WERI-Rb-1 (cell line): ENCODE measurements at regions not wholly inside any gene's neighbourhood (a gene's known extent, or its start where the extent isn't known, plus 50 kb on each side); places are given as distances from the start of the nearest gene placed in this dataset.

Source experiments
- DNase-seq: peaks from one replicate; pipeline ENCODE4 v3.0.0-alpha.2; 2020
- H3K27ac ChIP-seq: fragments of 250-450 bp; sonication (Bioruptor Pico); 2 replicates; pipeline ENCODE4 v1.5.1; 2020; ENCODE audit warnings: mild to moderate bottlenecking, moderate library complexity
- H3K27me3 ChIP-seq: fragments of 250-450 bp; sonication (Bioruptor Pico); 2 replicates; pipeline ENCODE4 v1.5.1; 2021; ENCODE audit warnings: mild to moderate bottlenecking, low read depth, moderate library complexity; ENCODE audit not compliant: insufficient read depth, severe bottlenecking
- H3K36me3 ChIP-seq: fragments of 250-450 bp; sonication (Bioruptor Pico); 2 replicates; pipeline ENCODE4 v1.5.1; 2020; ENCODE audit warnings: mild to moderate bottlenecking, moderate library complexity
- H3K4me3 ChIP-seq: 2 replicates; pipeline ENCODE4 v1.5.1; 2011; ENCODE audit warnings: low read depth, mild to moderate bottlenecking, control low read depth, low read length
- H3K9me3 ChIP-seq: fragments of 250-450 bp; sonication (Bioruptor Pico); 2 replicates; pipeline ENCODE4 v1.5.1; 2021; ENCODE audit warnings: mild to moderate bottlenecking, moderate library complexity; ENCODE audit not compliant: severe bottlenecking
- CTCF ChIP-seq: IDR thresholded peaks from 2 replicates; pipeline ENCODE4 v1.5.1; 2011; ENCODE audit warnings: low read depth, mild to moderate bottlenecking, control low read depth, inconsistent platforms, low read length

DNA sequence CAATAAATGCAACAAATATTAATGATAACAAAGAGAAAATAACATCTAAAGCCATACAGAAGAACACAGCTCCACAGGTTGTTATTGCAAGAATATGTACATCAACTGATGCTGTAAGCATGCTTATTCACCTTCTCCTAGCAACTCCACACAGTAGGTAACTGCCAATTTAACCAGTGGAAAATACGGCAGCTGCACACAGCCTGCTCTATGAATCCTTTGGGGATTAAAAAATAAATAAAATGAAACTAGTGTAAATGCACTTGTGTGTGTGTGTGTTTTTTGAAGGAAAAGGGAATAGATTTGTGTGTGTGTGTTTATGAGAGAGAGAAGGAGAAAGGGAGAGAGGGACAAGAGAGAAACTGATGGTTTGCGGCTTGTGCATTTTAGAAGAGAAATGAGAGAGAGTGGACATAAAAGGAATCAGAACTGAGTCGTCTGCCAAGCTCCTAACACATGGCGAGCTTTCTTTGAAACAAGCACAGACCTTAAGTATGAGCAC, 96.2 kb upstream of the PDE1A start:
- Histone ChIP-seq H3K27me3 (no peaks in the 10 kb centered on the region), H3K9me3 (no peaks in the 10 kb centered on the region), H3K27ac (no peak overlapping the region), H3K36me3 (no peaks in the 10 kb centered on the region), H3K4me3 (no peak overlapping the region; the same call in 1 of the 2 replicates)
- no peak for TF ChIP-seq CTCF
- no peak for DNase-seq

GRCh38 chr2:182530636-182531035, 103.8 kb upstream of the PDE1A start:
- H3K4me3 ChIP-seq, result no peak overlapping the region
- no peaks in the 10 kb centered on the region for H3K27me3 ChIP-seq
- DNase-seq, result no peak
- H3K9me3 ChIP-seq, result no peaks in the 10 kb centered on the region
- no peaks in the 10 kb centered on the region for H3K36me3 ChIP-seq
- no peak overlapping the region for H3K27ac ChIP-seq
- no peak for TF ChIP-seq CTCF

DNA sequence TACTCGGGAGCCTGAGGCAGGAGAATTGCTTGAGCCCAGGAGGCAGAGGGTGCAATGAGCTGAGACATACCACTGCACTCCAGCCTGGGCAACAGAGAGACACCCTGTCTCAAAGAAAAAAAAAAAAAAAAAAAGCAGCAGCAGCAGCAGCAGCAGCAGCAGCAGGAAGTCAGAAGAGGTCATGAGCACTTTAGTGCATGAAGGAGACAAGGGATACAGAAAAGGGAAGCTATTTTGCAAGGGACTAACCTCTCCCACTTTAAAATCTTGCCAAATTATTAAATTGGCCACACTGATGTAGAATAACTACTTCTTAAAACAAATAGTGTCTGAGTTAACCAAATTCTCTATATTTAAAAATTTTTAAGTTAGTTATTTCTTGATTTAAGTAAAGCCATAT, 113.4 kb upstream of the PDE1A start:
- Histone ChIP-seq H3K9me3 (no peaks in the 10 kb centered on the region), H3K27ac (no peak overlapping the region), H3K36me3 (no peaks in the 10 kb centered on the region), H3K27me3 (no peaks in the 10 kb centered on the region), H3K4me3 (no peak overlapping the region)
- TF ChIP-seq CTCF, result no peak
- no peak for DNase-seq

GRCh38 chr2:182541268-182541667, 114.4 kb upstream of the PDE1A start:
- no peaks in the 10 kb centered on the region for H3K27me3 ChIP-seq
- TF ChIP-seq CTCF, result no peak
- DNase-seq, result no peak
- no peaks in the 10 kb centered on the region for H3K36me3 ChIP-seq
- no peak overlapping the region for H3K4me3 ChIP-seq
- no peak overlapping the region for H3K27ac ChIP-seq
- no peaks in the 10 kb centered on the region for H3K9me3 ChIP-seq

DNA sequence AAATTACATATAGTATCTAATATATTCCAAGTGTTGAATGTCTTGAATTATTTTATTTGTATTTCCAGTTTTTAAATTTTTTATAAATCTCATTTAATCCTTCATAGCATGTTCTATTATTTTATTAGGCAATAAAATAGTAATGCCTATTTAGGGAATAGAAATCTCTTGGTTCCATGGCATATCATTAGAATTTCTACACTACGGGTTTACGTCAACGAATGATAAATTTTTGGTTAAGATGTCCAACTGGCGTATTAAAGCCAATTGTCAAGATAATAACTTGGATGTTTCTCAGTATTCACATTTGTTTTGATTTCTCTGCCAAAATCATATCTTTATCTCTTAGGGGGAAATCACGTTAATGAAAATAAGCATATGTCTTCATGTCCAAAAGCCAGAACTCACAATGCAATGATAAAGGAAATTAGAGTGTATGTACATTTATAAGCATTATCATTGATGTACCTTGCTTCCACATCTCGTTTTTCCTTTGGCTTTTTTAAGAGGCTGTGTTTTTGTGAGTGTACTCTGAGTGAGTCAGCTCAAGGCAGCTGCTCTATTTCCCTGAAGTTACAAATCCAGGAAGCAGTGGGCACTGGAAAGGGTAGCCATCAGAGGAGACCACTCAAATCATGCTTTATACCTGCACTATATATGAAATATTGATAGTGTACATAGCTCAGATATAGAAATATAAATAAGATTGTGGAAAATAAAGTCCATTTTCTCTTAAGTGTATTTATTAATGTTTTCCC, 115.8 kb upstream of the PDE1A start:
- H3K4me3 ChIP-seq, result no peak overlapping the region
- DNase-seq, result no peak
- H3K9me3 ChIP-seq, result no peaks in the 10 kb centered on the region
- TF ChIP-seq CTCF, result no peak
- H3K36me3 ChIP-seq, result no peaks in the 10 kb centered on the region
- no peak overlapping the region for H3K27ac ChIP-seq
- no peaks in the 10 kb centered on the region for H3K27me3 ChIP-seq
